Hepatocyte (in vitro differentiated cells): ENCODE measurements at regions not wholly inside any gene's neighbourhood (a gene's known extent, or its start where the extent isn't known, plus 50 kb on each side); places are given as distances from the start of the nearest gene placed in this dataset.

Experiments used
- DNase-seq: peaks from one replicate; pipeline ENCODE4 v3.0.0-alpha.2; 2016; ENCODE audit warnings: low spot score
- H2AFZ ChIP-seq: fragments of 200-600 bp; sonication (generic); 2 replicates; pipeline ENCODE4 v1.6.0; 2016; ENCODE audit warnings: antibody characterized with exemption, mild to moderate bottlenecking
- H3K27ac ChIP-seq: fragments of 200-600 bp; sonication (generic); 2 replicates; pipeline ENCODE4 v1.5.1; 2016; ENCODE audit warnings: mild to moderate bottlenecking
- H3K27me3 ChIP-seq: fragments of 200-600 bp; sonication (generic); 2 replicates; pipeline ENCODE4 v1.6.1; 2016
- H3K36me3 ChIP-seq: fragments of 200-600 bp; sonication (generic); replicated peaks from 2 replicates; pipeline ENCODE4 v1.5.1; 2016; ENCODE audit warnings: low read depth; ENCODE audit not compliant: insufficient read depth
- H3K4me1 ChIP-seq: fragments of 200-600 bp; sonication (generic); 2 replicates; pipeline ENCODE4 v1.5.1; 2016; ENCODE audit warnings: mild to moderate bottlenecking, moderate library complexity; ENCODE audit not compliant: insufficient read depth
- H3K4me2 ChIP-seq: fragments of 200-600 bp; sonication (generic); 2 replicates; pipeline ENCODE4 v1.6.0; 2016
- H3K4me3 ChIP-seq: fragments of 200-600 bp; sonication (generic); 2 replicates; pipeline ENCODE4 v1.5.1; 2016; ENCODE audit warnings: mild to moderate bottlenecking
- H3K79me2 ChIP-seq: fragments of 200-600 bp; sonication (generic); 2 replicates; pipeline ENCODE4 v1.6.0; 2017; ENCODE audit warnings: mild to moderate bottlenecking
- H3K9me2 ChIP-seq: fragments of 200-600 bp; sonication (generic); replicated peaks from 2 replicates; pipeline ENCODE4 v1.6.0; 2017; ENCODE audit warnings: mild to moderate bottlenecking; ENCODE audit not compliant: insufficient read depth
- H3K9me3 ChIP-seq: fragments of 200-600 bp; sonication (generic); 2 replicates; pipeline ENCODE4 v1.5.1; 2016; ENCODE audit warnings: low read depth, mild to moderate bottlenecking
- H4K20me1 ChIP-seq: fragments of 200-600 bp; sonication (generic); 2 replicates; pipeline ENCODE4 v1.6.0; 2016; ENCODE audit warnings: mild to moderate bottlenecking; ENCODE audit not compliant: insufficient read depth, poor library complexity, severe bottlenecking
- EZH2 ChIP-seq: fragments of 200-600 bp; sonication (generic); IDR thresholded peaks from 2 replicates; pipeline ENCODE4 v1.6.1; 2016; ENCODE audit warnings: antibody characterized with exemption, mild to moderate bottlenecking, borderline replicate concordance
- EZH2phosphoT487 ChIP-seq: fragments of 200-600 bp; sonication (generic); IDR thresholded peaks from one replicate; pipeline ENCODE4 v1.6.1; 2018; ENCODE audit warnings: antibody characterized with exemption, mild to moderate bottlenecking, low read depth, moderate library complexity; ENCODE audit not compliant: unreplicated experiment, severe bottlenecking
- WGBS: methylation state at CpG from one replicate; pipeline ENCODE4 v1.1.6; 2016; ENCODE audit warnings: low lambda C conversion rate; ENCODE audit errors: missing lambda C conversion rate; 5-methylcytosine and 5-hydroxymethylcytosine counted together
- TF ChIP-seq, protein P1 (sequence below): fragments of 200-600 bp; sonication (generic); IDR thresholded peaks from 2 replicates; pipeline ENCODE4 v1.5.1; 2016; ENCODE audit warnings: antibody characterized with exemption, mild to moderate bottlenecking; ENCODE audit not compliant: poor library complexity

GRCh38 chr3:6088433-6088832, 772.5 kb upstream of the GRM7 start:
- Histone ChIP-seq H3K27me3 (no peaks in the 10 kb centered on the region), H3K9me3 (no peaks in the 10 kb centered on the region), H2AFZ (no peak overlapping the region), H3K4me3 (no peak overlapping the region), H3K27ac (no peak overlapping the region), H3K36me3 (no peaks in the 10 kb centered on the region), H4K20me1 (no peaks in the 10 kb centered on the region), H3K79me2 (no peaks in the 10 kb centered on the region), H3K4me2 (no peak overlapping the region), H3K4me1 (no peaks in the 10 kb centered on the region), H3K9me2 (no peaks in the 10 kb centered on the region)
- TF ChIP-seq EZH2phosphoT487 (no peak), EZH2 (no peak)
- TF ChIP-seq, protein P1, sequence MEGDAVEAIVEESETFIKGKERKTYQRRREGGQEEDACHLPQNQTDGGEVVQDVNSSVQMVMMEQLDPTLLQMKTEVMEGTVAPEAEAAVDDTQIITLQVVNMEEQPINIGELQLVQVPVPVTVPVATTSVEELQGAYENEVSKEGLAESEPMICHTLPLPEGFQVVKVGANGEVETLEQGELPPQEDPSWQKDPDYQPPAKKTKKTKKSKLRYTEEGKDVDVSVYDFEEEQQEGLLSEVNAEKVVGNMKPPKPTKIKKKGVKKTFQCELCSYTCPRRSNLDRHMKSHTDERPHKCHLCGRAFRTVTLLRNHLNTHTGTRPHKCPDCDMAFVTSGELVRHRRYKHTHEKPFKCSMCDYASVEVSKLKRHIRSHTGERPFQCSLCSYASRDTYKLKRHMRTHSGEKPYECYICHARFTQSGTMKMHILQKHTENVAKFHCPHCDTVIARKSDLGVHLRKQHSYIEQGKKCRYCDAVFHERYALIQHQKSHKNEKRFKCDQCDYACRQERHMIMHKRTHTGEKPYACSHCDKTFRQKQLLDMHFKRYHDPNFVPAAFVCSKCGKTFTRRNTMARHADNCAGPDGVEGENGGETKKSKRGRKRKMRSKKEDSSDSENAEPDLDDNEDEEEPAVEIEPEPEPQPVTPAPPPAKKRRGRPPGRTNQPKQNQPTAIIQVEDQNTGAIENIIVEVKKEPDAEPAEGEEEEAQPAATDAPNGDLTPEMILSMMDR, result no peak
- 78% methylated on average over 2 of the region's 2 CpGs for WGBS
- no peak for DNase-seq

GRCh38 chr3:6089780-6090179, 771.1 kb upstream of the GRM7 start:
- no peak overlapping the region for H3K4me2 ChIP-seq
- no peaks in the 10 kb centered on the region for H3K9me2 ChIP-seq
- no peaks in the 10 kb centered on the region for H3K27me3 ChIP-seq
- H3K27ac ChIP-seq, result no peak overlapping the region
- no peak for TF ChIP-seq EZH2
- TF ChIP-seq, protein P1, result no peak
- no peak for TF ChIP-seq EZH2phosphoT487
- H2AFZ ChIP-seq, result no peak overlapping the region
- peak; percentile 4 for DNase-seq
- H4K20me1 ChIP-seq, result no peaks in the 10 kb centered on the region
- H3K9me3 ChIP-seq, result no peaks in the 10 kb centered on the region
- WGBS, result 63% methylated on average over 5 of the region's 5 CpGs
- no peaks in the 10 kb centered on the region for H3K79me2 ChIP-seq
- no peaks in the 10 kb centered on the region for H3K36me3 ChIP-seq
- H3K4me1 ChIP-seq, result no peaks in the 10 kb centered on the region
- no peak overlapping the region for H3K4me3 ChIP-seq

- no peak for TF ChIP-seq EZH2phosphoT487
- TF ChIP-seq, protein P1, result no peak
- no peak for TF ChIP-seq EZH2
- Histone ChIP-seq H3K9me2 (no peaks in the 10 kb centered on the region), H3K27me3 (no peaks in the 10 kb centered on the region), H3K36me3 (no peaks in the 10 kb centered on the region), H3K4me2 (no peak overlapping the region), H3K4me1 (no peaks in the 10 kb centered on the region), H3K79me2 (no peaks in the 10 kb centered on the region), H2AFZ (no peak overlapping the region), H3K9me3 (no peaks in the 10 kb centered on the region), H3K4me3 (no peak overlapping the region), H3K27ac (no peak overlapping the region), H4K20me1 (no peaks in the 10 kb centered on the region)
- DNase-seq, result no peak
- 83% methylated on average over 3 of the region's 3 CpGs for WGBS
These were observed 769.7 kb upstream of the GRM7 start for GRCh38 chr3:6091262-6091661.

DNA sequence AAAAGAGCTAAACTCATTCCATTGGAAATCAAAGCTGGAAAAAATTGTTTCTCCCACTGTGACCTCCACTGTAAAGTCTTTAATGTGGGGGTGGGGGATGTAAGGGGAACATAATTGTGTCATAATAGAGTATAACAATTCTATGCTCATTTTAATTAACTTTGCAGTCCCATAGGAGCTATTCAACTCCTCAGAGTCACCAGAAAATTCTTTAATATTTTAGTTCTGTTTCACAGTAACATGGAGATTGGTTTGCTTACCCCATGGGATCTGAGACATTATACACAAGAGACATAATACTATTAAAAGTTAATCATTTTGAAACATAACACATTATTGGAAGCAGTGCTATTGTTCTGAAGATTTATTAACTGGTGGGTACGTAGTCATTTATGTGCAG, 765.9 kb upstream of the GRM7 start:
- no peaks in the 10 kb centered on the region for H3K27me3 ChIP-seq
- H3K9me3 ChIP-seq, result no peaks in the 10 kb centered on the region
- H3K4me1 ChIP-seq, result no peaks in the 10 kb centered on the region
- WGBS, result 53% methylated on average over 1 of the region's 1 CpG
- H4K20me1 ChIP-seq, result no peaks in the 10 kb centered on the region
- no peak overlapping the region for H3K4me2 ChIP-seq
- no peak for DNase-seq
- H3K4me3 ChIP-seq, result no peak overlapping the region
- H3K36me3 ChIP-seq, result no peaks in the 10 kb centered on the region
- no peak overlapping the region for H3K27ac ChIP-seq
- H3K9me2 ChIP-seq, result no peaks in the 10 kb centered on the region
- H3K79me2 ChIP-seq, result no peaks in the 10 kb centered on the region
- TF ChIP-seq EZH2phosphoT487, result no peak
- TF ChIP-seq, protein P1, result no peak
- no peak for TF ChIP-seq EZH2
- no peak overlapping the region for H2AFZ ChIP-seq
